ENCODE measurements at regions not wholly inside any gene's neighbourhood (a gene's known extent, or its start where the extent isn't known, plus 50 kb on each side); places are given as distances from the start of the nearest gene placed in this dataset.

DNA sequence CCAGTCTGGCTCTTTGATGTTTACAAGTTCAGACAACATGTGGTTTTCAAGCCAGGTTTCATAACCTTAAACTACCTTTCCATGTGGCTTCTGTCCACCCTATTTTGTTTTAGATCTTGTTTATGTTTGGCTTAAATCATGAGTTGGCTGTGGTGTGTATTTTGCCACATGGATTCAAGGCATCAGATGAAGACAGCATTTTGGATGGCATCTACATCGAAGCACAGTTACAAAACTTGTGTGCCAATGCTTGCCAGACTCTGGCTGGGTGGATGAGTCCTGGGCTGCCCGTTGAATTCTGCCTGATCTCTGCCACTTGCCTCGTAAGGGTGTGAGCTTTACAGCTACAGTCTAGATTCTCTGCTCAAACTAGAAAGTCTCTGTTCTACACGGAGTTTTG lies 335.3 kb downstream of the MYCN start:
- H3K9ac ChIP-seq (ENCODE audit: extremely low read depth, insufficient read length, low read length): no peak overlapping the region
- no peak overlapping the region for H3K4me3 Mint-ChIP-seq

More for the DNA sequence above, 335.3 kb downstream of the MYCN start:
- Histone ChIP-seq H2BK12ac (ENCODE audit: insufficient read length, low read depth, low read length) (no peak overlapping the region), H3K79me2 (ENCODE audit: insufficient read depth, low read length) (no peaks in the 10 kb centered on the region), H3K27ac (ENCODE audit: insufficient read length, low read depth, low read length) (no peak overlapping the region), H2BK120ac (ENCODE audit: low read depth, low read length, poor library complexity, severe bottlenecking) (no peak overlapping the region), H2BK15ac (ENCODE audit: low read depth, low read length) (no peak overlapping the region), H2BK5ac (ENCODE audit: insufficient read length, low read length) (no peak overlapping the region), H3K27me3 (ENCODE audit: insufficient read depth, low read length) (no peaks in the 10 kb centered on the region), H2AFZ (ENCODE audit: low read length) (no peak overlapping the region), H3K23me2 (ENCODE audit: insufficient read length, low read depth, low read length, poor library complexity, severe bottlenecking) (no peaks in the 10 kb centered on the region), H3K9me3 (ENCODE audit: control insufficient read depth, low read depth, low read length) (no peaks in the 10 kb centered on the region), H3K56ac (ENCODE audit: insufficient read length, low read depth, low read length) (no peak overlapping the region), H2AK5ac (ENCODE audit: insufficient read length, low read length) (no peak overlapping the region), H3K4me1 (ENCODE audit: insufficient read depth, low read length) (no peaks in the 10 kb centered on the region), H3K23ac (ENCODE audit: insufficient read length, low read depth, low read length) (no peak overlapping the region), H4K8ac (replicated peaks; ENCODE audit: insufficient read length, low read depth, low read length) (no peak overlapping the region), H4K91ac (ENCODE audit: insufficient read length, low read depth, low read length) (no peak overlapping the region), H3K4me2 (ENCODE audit: insufficient read depth, insufficient read length, low read length) (no peak overlapping the region), H3K14ac (ENCODE audit: insufficient read depth, low read length) (no peak overlapping the region), H2BK20ac (ENCODE audit: low read depth, low read length, poor library complexity, severe bottlenecking) (no peak overlapping the region), H3K18ac (ENCODE audit: insufficient read length, low read depth, low read length) (no peak overlapping the region), H3K79me1 (ENCODE audit: insufficient read depth, low read depth, low read length, poor library complexity, severe bottlenecking) (no peaks in the 10 kb centered on the region), H3K4ac (ENCODE audit: low read depth, low read length) (no peak overlapping the region), H3T11ph (ENCODE audit: low read length) (no peak overlapping the region), H4K5ac (ENCODE audit: insufficient read length, low read depth, low read length) (no peak overlapping the region), H4K20me1 (ENCODE audit: control insufficient read depth, insufficient read depth, insufficient read length) (no peaks in the 10 kb centered on the region)
- TF ChIP-seq, protein P1, sequence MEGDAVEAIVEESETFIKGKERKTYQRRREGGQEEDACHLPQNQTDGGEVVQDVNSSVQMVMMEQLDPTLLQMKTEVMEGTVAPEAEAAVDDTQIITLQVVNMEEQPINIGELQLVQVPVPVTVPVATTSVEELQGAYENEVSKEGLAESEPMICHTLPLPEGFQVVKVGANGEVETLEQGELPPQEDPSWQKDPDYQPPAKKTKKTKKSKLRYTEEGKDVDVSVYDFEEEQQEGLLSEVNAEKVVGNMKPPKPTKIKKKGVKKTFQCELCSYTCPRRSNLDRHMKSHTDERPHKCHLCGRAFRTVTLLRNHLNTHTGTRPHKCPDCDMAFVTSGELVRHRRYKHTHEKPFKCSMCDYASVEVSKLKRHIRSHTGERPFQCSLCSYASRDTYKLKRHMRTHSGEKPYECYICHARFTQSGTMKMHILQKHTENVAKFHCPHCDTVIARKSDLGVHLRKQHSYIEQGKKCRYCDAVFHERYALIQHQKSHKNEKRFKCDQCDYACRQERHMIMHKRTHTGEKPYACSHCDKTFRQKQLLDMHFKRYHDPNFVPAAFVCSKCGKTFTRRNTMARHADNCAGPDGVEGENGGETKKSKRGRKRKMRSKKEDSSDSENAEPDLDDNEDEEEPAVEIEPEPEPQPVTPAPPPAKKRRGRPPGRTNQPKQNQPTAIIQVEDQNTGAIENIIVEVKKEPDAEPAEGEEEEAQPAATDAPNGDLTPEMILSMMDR (conservative IDR thresholded peaks at IDR 0.05): no peak
- WGBS (ENCODE audit: extremely low coverage, insufficient read length, low lambda C conversion rate): no CpG with 5 or more reads among the region's 4 CpGs
- H3K27me3 Mint-ChIP-seq (ENCODE audit: low read depth): no peaks in the 10 kb centered on the region; the same call in 1 of the 2 replicates
- H3K36me3 Mint-ChIP-seq (ENCODE audit: insufficient read depth in 1 of 3, low read depth in 3 of 3): no peaks in the 10 kb centered on the region; a peak in 1 of 7 replicates
- no peaks in the 10 kb centered on the region for H3K4me1 Mint-ChIP-seq
- no peak overlapping the region for H3K27ac Mint-ChIP-seq
- H3K9me3 Mint-ChIP-seq: no peaks in the 10 kb centered on the region
- DNase-seq: no peak

Data from H9 (cell line).